A549 (cell line): ENCODE measurements at regions not wholly inside any gene's neighbourhood (a gene's known extent, or its start where the extent isn't known, plus 50 kb on each side); places are given as distances from the start of the nearest gene placed in this dataset.

ENCODE experiments used
- ATAC-seq, 2 experiments: fragments of 200-7000 bp in 1 of 2; fragments of >200 bp in 1 of 2; cut with Nextera tagmentation in 1 of 2; cut with Tn5 transposase in 1 of 2; 3 replicates each; pipeline versions ENCODE4 v1.8.0 to v1.9.1; 2018 to 2020; ENCODE audit warnings: mild to moderate bottlenecking in 1 of 2, moderate library complexity in 1 of 2
- CTCF ChIA-PET: fragments of 300-600 bp; sonication (Branson Sonifier 250); formaldehyde crosslinking; extraction: SDS; loops from one replicate; lab custom pipeline; 2021; ENCODE audit warnings: antibody characterized with exemption, inconsistent platforms; lab: Yijun Ruan, JAX
- POLR2A ChIA-PET: fragments of 350-600 bp; formaldehyde crosslinking; extraction: SDS; loops from one replicate; lab custom pipeline; 2021; ENCODE audit warnings: antibody characterized with exemption, inconsistent platforms; lab: Yijun Ruan, JAX
- DNase-seq, 2 experiments: peaks; one replicate each; pipeline versions ENCODE4 v3.0.0 to v3.0.0-alpha.2; 2011 to 2016; ENCODE audit warnings: low read depth in 1 of 2, low spot score in 1 of 2
- FAIRE-seq: peaks from 2 replicates; lab custom pipeline; 2011; peaks lifted over from hg19 to GRCh38; lab: Jason Lieb, UNC
- H3K27ac ChIP-seq, 2 experiments: fragments of >200 bp; sonication (Bioruptor Twin); formaldehyde crosslinking; 3 replicates each; pipeline ENCODE4 v1.5.1; 2016 to 2017
- H3K4me1 ChIP-seq: fragments of >200 bp; sonication (Bioruptor Twin); formaldehyde crosslinking; 3 replicates; pipeline ENCODE4 v1.6.1; 2016
- H3K4me2 ChIP-seq: fragments of >200 bp; sonication (Bioruptor Twin); formaldehyde crosslinking; 3 replicates; pipeline ENCODE4 v1.6.1; 2016
- H3K4me3 ChIP-seq: fragments of >200 bp; sonication (Bioruptor Twin); formaldehyde crosslinking; 3 replicates; pipeline ENCODE4 v1.5.1; 2016
- H3K9me3 ChIP-seq: fragments of >200 bp; sonication (Bioruptor Twin); formaldehyde crosslinking; 3 replicates; pipeline ENCODE4 v1.6.1; 2016
- BCL3 ChIP-seq: fragments of >200 bp; sonication (Bioruptor Twin); formaldehyde crosslinking; IDR thresholded peaks from 3 replicates; pipeline ENCODE4 v1.6.1; 2016
- CHD4 ChIP-seq: fragments of 200-600 bp; sonication (generic); IDR thresholded peaks from 2 replicates; pipeline ENCODE4 v1.6.1; 2016; ENCODE audit warnings: antibody characterized with exemption, mild to moderate bottlenecking, borderline replicate concordance
- CTCF ChIP-seq: fragments of >200 bp; sonication (Bioruptor Twin); formaldehyde crosslinking; IDR thresholded peaks from 3 replicates; pipeline ENCODE4 v1.5.1; 2016
- ESRRA ChIP-seq: fragments of 150-350 bp; IDR thresholded peaks from 2 replicates; pipeline ENCODE4 v1.6.1; 2014; ENCODE audit warnings: mild to moderate bottlenecking, low read length, borderline replicate concordance
- FOSB ChIP-seq: fragments of 250-450 bp; sonication (Bioruptor Pico); IDR thresholded peaks from 2 replicates; pipeline ENCODE4 v1.5.0; 2020; ENCODE audit warnings: mild to moderate bottlenecking, moderate library complexity
- FOXS1 ChIP-seq: fragments of 250-450 bp; sonication (Bioruptor Pico); IDR thresholded peaks from 2 replicates; pipeline ENCODE4 v1.5.0; 2020; ENCODE audit warnings: mild to moderate bottlenecking, moderate library complexity
- GATA3 ChIP-seq: IDR thresholded peaks from 2 replicates; pipeline ENCODE4 v1.6.1; 2012; ENCODE audit warnings: borderline replicate concordance
- HDAC2 ChIP-seq: fragments of 200-600 bp; sonication (generic); IDR thresholded peaks from 2 replicates; pipeline ENCODE4 v1.6.1; 2016
- HES2 ChIP-seq: fragments of >200 bp; sonication (Bioruptor Twin); formaldehyde crosslinking; IDR thresholded peaks from 2 replicates; pipeline ENCODE4 v1.6.1; 2016
- HOXB5 ChIP-seq: fragments of 250-450 bp; sonication (Bioruptor Pico); IDR thresholded peaks from 2 replicates; pipeline ENCODE4 v1.5.0; 2020; ENCODE audit warnings: mild to moderate bottlenecking, moderate library complexity
- KDM1A ChIP-seq: fragments of 200-600 bp; sonication (generic); IDR thresholded peaks from 2 replicates; pipeline ENCODE4 v1.6.1; 2016; ENCODE audit warnings: low read depth, mild to moderate bottlenecking
- MAFK ChIP-seq: fragments of 450-650 bp; IDR thresholded peaks from 2 replicates; pipeline ENCODE4 v1.6.1; 2014; ENCODE audit not compliant: partially characterized antibody
- MAX ChIP-seq: IDR thresholded peaks from 2 replicates; pipeline ENCODE4 v1.6.1; 2012
- MAZ ChIP-seq: fragments of 150-350 bp; IDR thresholded peaks from 2 replicates; pipeline ENCODE4 v1.6.1; 2014; ENCODE audit warnings: antibody characterized with exemption, low read depth, low read length, borderline replicate concordance
- MYC ChIP-seq: IDR thresholded peaks from 2 replicates; pipeline ENCODE4 v1.6.1; 2012; ENCODE audit warnings: mild to moderate bottlenecking, inconsistent platforms, low read length, improper control_type of control experiment, borderline replicate concordance
- PHF8 ChIP-seq: fragments of 200-600 bp; sonication (generic); IDR thresholded peaks from 2 replicates; pipeline ENCODE4 v1.6.1; 2016; ENCODE audit warnings: low read depth, mild to moderate bottlenecking, antibody characterized with exemption, moderate library complexity, borderline replicate concordance
- RFX5 ChIP-seq: fragments of 450-650 bp; IDR thresholded peaks from 2 replicates; pipeline ENCODE4 v1.7.1; 2014; ENCODE audit warnings: antibody characterized with exemption, mild to moderate bottlenecking, moderate library complexity
- RNF2 ChIP-seq: fragments of 200-600 bp; sonication (generic); IDR thresholded peaks from 2 replicates; pipeline ENCODE4 v1.6.1; 2016; ENCODE audit warnings: low read depth, mild to moderate bottlenecking, antibody characterized with exemption, moderate library complexity, borderline replicate concordance
- ZC3H11A ChIP-seq: fragments of 450-650 bp; IDR thresholded peaks from 2 replicates; pipeline ENCODE4 v1.6.1; 2014; ENCODE audit warnings: antibody characterized with exemption, mild to moderate bottlenecking
- ZSCAN20 ChIP-seq: fragments of 250-450 bp; sonication (Bioruptor Pico); IDR thresholded peaks from 2 replicates; pipeline ENCODE4 v1.8.0; 2022; ENCODE audit warnings: mild to moderate bottlenecking, moderate library complexity
- WGBS: methylation state at CpG from one replicate; pipeline ENCODE4 v1.1.6; 2017; ENCODE audit errors: missing lambda C conversion rate; 5-methylcytosine and 5-hydroxymethylcytosine counted together
- TF ChIP-seq, protein P1 (sequence below): fragments of 250-450 bp; sonication (Bioruptor Pico); IDR thresholded peaks from 2 replicates; pipeline ENCODE4 v1.5.0; 2020; ENCODE audit warnings: low read depth, mild to moderate bottlenecking, moderate library complexity
- TF ChIP-seq, protein P2 (sequence below): fragments of 200-600 bp; sonication (generic); IDR thresholded peaks from 2 replicates; pipeline ENCODE4 v1.6.1; 2016; ENCODE audit warnings: antibody characterized with exemption, mild to moderate bottlenecking, moderate library complexity
- TF ChIP-seq, protein P3 (sequence below): IDR thresholded peaks from 2 replicates; pipeline ENCODE4 v1.6.1; 2012; ENCODE audit warnings: low read depth, borderline replicate concordance
- TF ChIP-seq, protein P4 (sequence below): fragments of 250-450 bp; sonication (Bioruptor Pico); IDR thresholded peaks from 2 replicates; pipeline ENCODE4 v1.5.0; 2021; ENCODE audit warnings: mild to moderate bottlenecking, moderate library complexity, borderline replicate concordance

- no peaks in the 10 kb centered on the region for H3K4me1 ChIP-seq
- FAIRE-seq, result no peak
- no peak for DNase-seq
- no peak for TF ChIP-seq FOSB (CRISPR knock-in tag)
- TF ChIP-seq HDAC2, result no peak
- TF ChIP-seq ZSCAN20 (CRISPR knock-in tag), result no peak
- no peak for TF ChIP-seq CTCF
- TF ChIP-seq ZC3H11A, result no peak
- no peak for TF ChIP-seq CHD4
- TF ChIP-seq PHF8, result no peak
- ATAC-seq, result no peak
- ChIA-PET CTCF (no interaction called here), POLR2A (no interaction called here)
- no peak overlapping the region for H3K27ac ChIP-seq
- H3K4me2 ChIP-seq, result no peak overlapping the region
- no peaks in the 10 kb centered on the region for H3K9me3 ChIP-seq
- 82% methylated on average over 7 of the region's 8 CpGs for WGBS
- no peak overlapping the region for H3K4me3 ChIP-seq
Measured at GRCh38 chr22:48155446-48155845, 1393.0 kb downstream of the TBC1D22A start.

DNA sequence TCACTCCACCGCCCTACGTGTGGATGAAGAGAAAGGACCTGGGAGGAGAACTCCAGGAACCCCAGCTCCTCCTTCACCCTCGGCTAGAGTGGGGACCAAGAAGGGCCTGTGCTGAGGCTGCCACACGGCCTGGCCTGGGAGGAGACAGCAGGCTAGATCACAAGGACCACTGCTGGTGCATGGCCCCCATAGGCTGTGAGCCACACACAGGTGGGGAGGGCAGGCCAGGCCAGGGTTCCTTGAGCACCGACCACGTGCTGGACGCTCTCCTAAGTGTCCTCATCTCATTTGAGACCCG is 1392.4 kb downstream of the TBC1D22A start:
- 90% methylated on average over 3 of the region's 8 CpGs for WGBS
- FAIRE-seq, result no peak
- ATAC-seq, result no peak
- DNase-seq, result no peak
- TF ChIP-seq ZSCAN20 (CRISPR knock-in tag), result no peak
- TF ChIP-seq ZC3H11A, result no peak
- TF ChIP-seq FOXS1 (CRISPR knock-in tag), result no peak
- TF ChIP-seq, protein P1, sequence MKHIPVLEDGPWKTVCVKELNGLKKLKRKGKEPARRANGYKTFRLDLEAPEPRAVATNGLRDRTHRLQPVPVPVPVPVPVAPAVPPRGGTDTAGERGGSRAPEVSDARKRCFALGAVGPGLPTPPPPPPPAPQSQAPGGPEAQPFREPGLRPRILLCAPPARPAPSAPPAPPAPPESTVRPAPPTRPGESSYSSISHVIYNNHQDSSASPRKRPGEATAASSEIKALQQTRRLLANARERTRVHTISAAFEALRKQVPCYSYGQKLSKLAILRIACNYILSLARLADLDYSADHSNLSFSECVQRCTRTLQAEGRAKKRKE, result no peak
- TF ChIP-seq KDM1A, result no peak
- no peak for TF ChIP-seq MYC
- TF ChIP-seq, protein P2, sequence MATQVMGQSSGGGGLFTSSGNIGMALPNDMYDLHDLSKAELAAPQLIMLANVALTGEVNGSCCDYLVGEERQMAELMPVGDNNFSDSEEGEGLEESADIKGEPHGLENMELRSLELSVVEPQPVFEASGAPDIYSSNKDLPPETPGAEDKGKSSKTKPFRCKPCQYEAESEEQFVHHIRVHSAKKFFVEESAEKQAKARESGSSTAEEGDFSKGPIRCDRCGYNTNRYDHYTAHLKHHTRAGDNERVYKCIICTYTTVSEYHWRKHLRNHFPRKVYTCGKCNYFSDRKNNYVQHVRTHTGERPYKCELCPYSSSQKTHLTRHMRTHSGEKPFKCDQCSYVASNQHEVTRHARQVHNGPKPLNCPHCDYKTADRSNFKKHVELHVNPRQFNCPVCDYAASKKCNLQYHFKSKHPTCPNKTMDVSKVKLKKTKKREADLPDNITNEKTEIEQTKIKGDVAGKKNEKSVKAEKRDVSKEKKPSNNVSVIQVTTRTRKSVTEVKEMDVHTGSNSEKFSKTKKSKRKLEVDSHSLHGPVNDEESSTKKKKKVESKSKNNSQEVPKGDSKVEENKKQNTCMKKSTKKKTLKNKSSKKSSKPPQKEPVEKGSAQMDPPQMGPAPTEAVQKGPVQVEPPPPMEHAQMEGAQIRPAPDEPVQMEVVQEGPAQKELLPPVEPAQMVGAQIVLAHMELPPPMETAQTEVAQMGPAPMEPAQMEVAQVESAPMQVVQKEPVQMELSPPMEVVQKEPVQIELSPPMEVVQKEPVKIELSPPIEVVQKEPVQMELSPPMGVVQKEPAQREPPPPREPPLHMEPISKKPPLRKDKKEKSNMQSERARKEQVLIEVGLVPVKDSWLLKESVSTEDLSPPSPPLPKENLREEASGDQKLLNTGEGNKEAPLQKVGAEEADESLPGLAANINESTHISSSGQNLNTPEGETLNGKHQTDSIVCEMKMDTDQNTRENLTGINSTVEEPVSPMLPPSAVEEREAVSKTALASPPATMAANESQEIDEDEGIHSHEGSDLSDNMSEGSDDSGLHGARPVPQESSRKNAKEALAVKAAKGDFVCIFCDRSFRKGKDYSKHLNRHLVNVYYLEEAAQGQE, result no peak
- no peak for TF ChIP-seq RFX5
- TF ChIP-seq, protein P3, sequence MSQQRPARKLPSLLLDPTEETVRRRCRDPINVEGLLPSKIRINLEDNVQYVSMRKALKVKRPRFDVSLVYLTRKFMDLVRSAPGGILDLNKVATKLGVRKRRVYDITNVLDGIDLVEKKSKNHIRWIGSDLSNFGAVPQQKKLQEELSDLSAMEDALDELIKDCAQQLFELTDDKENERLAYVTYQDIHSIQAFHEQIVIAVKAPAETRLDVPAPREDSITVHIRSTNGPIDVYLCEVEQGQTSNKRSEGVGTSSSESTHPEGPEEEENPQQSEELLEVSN, result no peak
- no peak for TF ChIP-seq CTCF
- TF ChIP-seq BCL3, result no peak
- TF ChIP-seq MAFK, result no peak
- no peak for TF ChIP-seq MAZ
- no peak for TF ChIP-seq GATA3
- no peak for TF ChIP-seq RNF2
- no peak for TF ChIP-seq HOXB5 (CRISPR knock-in tag)
- no peak for TF ChIP-seq ESRRA
- TF ChIP-seq, protein P4, sequence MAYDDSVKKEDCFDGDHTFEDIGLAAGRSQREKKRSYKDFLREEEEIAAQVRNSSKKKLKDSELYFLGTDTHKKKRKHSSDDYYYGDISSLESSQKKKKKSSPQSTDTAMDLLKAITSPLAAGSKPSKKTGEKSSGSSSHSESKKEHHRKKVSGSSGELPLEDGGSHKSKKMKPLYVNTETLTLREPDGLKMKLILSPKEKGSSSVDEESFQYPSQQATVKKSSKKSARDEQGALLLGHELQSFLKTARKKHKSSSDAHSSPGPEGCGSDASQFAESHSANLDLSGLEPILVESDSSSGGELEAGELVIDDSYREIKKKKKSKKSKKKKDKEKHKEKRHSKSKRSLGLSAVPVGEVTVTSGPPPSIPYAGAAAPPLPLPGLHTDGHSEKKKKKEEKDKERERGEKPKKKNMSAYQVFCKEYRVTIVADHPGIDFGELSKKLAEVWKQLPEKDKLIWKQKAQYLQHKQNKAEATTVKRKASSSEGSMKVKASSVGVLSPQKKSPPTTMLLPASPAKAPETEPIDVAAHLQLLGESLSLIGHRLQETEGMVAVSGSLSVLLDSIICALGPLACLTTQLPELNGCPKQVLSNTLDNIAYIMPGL, result no peak
- no peak for TF ChIP-seq HES2
- TF ChIP-seq MAX, result no peak
- Histone ChIP-seq H3K4me2 (no peak overlapping the region), H3K27ac (no peak overlapping the region), H3K9me3 (no peaks in the 10 kb centered on the region), H3K4me1 (no peaks in the 10 kb centered on the region), H3K4me3 (no peak overlapping the region)
- CTCF ChIA-PET, result no interaction called here
- POLR2A ChIA-PET, result no interaction called here
